Kidney glomerular epithelial cell (primary cell): ENCODE measurements at regions not wholly inside any gene's neighbourhood (a gene's known extent, or its start where the extent isn't known, plus 50 kb on each side); places are given as distances from the start of the nearest gene placed in this dataset.

Experiments used
- DNase-seq: peaks from one replicate; lab custom pipeline; 2025; lab: John Stamatoyannopoulos, UW

- DNase-seq: no peak
Measured at GRCh38 chr3:87329065-87329464, 52.7 kb upstream of the POU1F1 start.
